HG03378 (cell line): ENCODE measurements at regions not wholly inside any gene's neighbourhood (a gene's known extent, or its start where the extent isn't known, plus 50 kb on each side); places are given as distances from the start of the nearest gene placed in this dataset.
"Not testable (repeated sequence)": the region's sequence is repeated elsewhere in the genome, so short reads cannot be mapped to it uniquely, and the experiment has no call there.

ENCODE experiments used
- ATAC-seq: cut with Tn5 transposase; IDR thresholded peaks from one replicate; pipeline ENCODE4 v1.9.1; 2021; ENCODE audit warnings: mild to moderate bottlenecking, moderate library complexity; ENCODE audit not compliant: unreplicated experiment

- ATAC-seq, result no peak
Observed at GRCh38 chr12:105523164-105524057, 192.9 kb downstream of the C12orf75 start.

DNA sequence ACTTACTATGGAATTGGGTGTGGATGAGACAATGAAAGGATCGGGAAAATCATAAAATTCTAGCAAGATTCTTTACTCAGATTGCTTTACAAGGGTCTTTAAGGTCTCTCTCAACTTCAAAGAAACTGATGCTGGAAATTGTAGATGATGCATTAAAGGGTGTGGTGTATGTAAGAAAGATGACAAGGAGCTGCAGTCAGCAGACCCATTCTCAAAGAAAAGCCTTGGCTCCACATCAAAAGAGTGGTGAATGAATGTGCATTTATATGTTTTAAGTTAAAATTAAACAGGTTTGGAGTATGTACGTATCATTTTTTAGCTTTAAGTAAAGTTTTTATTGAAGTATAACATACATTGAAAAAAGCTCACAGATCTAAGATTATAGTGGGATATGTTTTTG, 194.5 kb downstream of the C12orf75 start:
- no peak for ATAC-seq

GRCh38 chr12:105534068-105534467, 203.6 kb downstream of the C12orf75 start:
- ATAC-seq, result no peak

GRCh38 chr12:105535033-105535432, 204.5 kb downstream of the C12orf75 start:
- ATAC-seq, result not testable (repeated sequence)

DNA sequence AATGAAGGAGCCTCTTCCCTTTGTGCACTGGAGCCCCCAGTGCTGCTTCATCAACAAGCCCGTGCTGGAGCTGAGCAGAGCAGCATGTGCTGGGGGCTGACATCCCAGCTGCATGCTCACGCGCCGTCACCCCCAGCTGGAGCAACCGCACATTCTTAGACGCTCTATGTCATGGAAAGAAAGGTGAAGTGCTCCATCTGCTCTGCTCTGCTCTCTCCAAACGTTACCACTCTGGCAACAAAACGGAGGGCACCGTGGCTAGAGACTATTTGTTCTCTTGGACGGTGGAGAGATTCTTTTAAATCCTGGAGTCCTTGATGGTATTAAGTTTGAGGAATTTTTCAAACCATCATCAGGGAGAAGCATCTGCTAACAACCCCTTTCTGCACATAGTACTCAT, 208.4 kb downstream of the C12orf75 start:
- no peak for ATAC-seq

DNA sequence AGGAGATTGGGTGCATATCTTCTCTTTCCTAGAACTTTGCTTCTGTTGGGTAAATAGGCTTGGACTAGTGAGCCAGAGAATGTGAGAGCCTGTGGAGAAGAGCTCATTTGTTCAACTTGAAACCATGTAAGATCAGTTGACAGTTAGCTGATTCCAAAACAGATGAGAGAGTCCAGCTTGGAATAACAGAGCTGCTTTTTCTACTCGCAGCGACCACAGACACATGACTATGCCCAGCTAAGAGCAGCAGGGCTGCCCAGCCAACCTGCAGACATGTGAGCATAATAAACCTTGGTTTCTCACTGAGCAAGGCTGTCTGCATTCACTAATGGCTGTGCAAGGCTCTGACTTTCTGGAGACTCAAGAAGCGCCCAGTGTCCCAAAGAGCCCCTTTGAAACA, 209.2 kb downstream of the C12orf75 start:
- no peak for ATAC-seq

GRCh38 chr12:105547786-105548185, 217.3 kb downstream of the C12orf75 start:
- ATAC-seq, result no peak

DNA sequence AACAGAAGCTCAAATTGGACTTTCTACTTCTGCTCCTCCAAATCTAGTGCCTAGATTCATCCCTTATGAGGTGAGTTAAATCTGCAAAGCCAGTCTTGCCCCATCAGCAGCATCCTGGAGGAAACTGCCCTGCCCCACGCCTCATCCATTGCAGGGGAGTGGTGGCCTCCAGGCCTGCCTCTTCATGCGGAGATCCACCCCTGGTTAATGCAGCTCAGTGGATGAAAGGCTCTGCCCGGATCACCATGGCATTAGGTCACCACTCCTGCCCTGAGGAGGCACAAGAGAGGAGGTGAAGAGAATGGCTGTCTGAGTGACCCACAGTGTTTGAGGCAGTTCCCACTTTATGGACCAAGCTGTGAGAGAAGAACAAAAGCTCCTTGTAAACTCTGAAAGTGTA, 218.1 kb downstream of the C12orf75 start:
- ATAC-seq, result no peak

- no peak for ATAC-seq
Observed at GRCh38 chr12:105552056-105552455, 221.6 kb downstream of the C12orf75 start.

DNA sequence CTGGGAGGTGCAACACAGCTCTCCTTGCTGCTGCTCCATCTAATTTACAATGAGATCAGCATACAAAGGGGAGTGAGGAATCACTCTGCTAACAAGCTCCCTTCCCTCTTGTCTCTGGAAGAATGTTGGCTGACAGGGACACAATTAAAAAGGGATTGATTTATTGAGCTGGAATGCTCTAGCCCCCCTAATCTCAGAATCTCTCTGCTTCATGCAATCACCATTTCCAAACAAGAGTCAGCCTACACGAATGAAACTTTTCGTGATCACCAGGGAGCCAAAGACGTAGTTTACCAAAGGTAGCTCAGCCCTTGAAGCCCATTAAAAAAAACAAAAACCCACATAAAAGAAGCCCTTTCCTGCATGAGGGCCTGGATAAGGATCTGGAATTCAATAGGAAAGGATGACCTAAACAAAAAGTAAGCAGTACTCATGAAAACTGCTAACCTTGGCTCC, 223.8 kb downstream of the C12orf75 start:
- ATAC-seq, result no peak

DNA sequence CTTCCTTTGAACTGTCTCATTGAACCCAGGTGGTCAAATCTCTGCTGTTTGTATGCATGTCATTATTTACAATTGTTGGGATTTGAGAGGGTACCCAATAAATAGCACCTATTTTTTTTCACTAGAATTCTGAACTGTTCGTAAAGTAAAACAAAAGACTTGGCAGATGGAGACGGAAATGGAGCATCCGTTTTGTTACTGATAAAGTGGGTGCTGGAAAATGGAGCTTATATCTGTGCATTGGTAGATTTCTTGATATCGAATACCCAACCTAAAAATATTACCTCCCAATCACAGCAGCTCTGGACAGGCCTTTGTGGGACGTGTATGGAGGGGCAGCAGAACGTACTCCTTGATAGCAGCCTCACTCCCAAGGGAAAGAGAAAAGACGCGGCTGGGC, 224.4 kb downstream of the C12orf75 start:
- no peak for ATAC-seq

DNA sequence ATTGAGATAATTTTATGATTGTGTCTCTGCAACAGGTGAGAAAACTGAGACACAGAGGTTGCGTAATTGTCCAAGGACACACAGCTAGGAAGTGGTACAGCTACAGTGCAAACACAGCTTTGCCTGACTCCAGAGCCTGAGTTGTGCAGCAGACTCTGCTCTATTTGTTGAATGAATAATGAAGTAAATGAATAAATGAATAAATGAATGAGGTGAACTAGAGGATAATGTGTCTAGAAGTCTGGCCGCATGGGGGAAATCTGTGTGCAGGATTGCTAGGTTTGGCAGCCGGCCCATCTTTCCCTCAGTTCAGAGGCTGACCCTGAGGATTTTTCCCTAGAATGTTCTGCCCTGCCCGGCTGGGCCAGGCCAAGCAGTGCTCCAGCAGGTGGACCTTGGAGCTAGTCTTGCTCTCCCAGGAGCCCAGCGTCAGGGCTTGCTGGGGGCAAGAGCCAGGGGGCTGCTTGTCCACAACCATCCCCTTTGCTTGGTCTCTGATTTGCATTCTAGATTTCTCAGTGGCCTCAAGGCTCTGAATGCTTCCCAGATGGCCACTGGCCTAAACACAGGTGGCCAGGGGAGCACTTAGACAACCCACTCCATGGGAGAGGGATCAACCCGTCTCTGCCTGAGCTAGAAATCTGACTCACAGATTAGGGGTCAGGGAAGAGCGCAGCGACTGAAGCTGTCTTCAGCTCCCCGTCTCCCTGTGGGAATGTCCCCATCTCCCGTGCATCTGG, 225.2 kb downstream of the C12orf75 start:
- no peak for ATAC-seq

- no peak for ATAC-seq
Observed at GRCh38 chr12:105559310-105559709, 228.8 kb downstream of the C12orf75 start.

- ATAC-seq, result no peak
Observed at GRCh38 chr12:105561546-105562198, 231.2 kb downstream of the C12orf75 start.

- ATAC-seq, result no peak
Observed at GRCh38 chr12:105562199-105562971, 231.9 kb downstream of the C12orf75 start.

GRCh38 chr12:105567061-105567460, 236.6 kb downstream of the C12orf75 start:
- no peak for ATAC-seq

GRCh38 chr12:105569886-105570285, 239.4 kb downstream of the C12orf75 start:
- ATAC-seq, result no peak

DNA sequence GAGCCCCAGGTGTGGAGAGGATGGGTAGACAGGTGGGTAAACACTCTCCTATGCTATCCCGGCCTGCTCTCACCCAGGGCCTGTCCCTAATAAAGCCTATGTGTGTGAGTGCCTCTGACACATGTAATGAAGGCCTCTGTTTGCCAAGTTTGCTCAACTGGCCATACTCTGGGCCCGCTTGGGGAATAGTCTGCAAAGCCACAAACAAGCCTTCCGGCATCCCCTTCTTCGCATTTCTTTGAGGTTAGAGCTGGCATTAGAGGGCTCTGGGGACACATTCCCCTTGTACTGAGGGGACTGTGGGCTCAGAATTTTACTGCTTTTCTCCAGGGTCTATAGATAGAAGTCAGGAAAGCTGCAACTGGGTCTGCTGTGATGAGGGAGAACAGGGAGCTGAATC, 240.5 kb downstream of the C12orf75 start:
- ATAC-seq, result no peak

- ATAC-seq, result no peak
Observed at GRCh38 chr12:105573574-105573973, 243.1 kb downstream of the C12orf75 start.

DNA sequence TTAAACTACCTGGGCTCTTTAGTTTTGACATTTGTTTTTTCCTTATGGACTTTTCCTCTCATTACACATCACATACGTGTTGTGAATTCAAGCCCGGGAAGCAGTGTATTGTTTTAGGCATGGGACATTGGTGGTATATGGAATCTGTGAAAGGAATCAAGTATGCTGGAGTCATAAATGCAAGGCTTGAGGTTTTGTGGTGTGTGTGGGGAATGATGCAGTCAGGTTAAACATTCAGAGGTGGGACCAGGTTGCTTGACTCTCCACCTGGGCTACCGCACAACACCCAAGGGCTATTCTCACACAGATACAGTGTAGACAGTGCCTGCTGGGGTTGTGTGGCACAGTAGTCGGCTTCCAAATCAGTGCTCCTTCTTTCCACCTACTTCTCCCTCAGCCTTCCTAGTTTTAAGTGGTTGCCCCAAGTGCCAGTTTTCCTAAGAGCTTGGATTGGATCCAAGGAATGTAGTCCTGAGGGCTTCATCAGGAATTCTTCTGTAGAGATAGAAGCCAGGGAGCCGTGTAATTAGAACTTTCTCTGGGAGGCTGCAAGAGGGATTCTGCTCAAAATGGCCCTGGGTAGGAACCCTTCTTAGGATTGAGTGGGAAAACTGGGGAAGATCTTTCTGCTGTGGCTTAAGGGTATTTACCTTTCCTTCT, 243.7 kb downstream of the C12orf75 start:
- no peak for ATAC-seq
